ENCODE measurements at regions not wholly inside any gene's neighbourhood (a gene's known extent, or its start where the extent isn't known, plus 50 kb on each side); places are given as distances from the start of the nearest gene placed in this dataset.
"Not testable (repeated sequence)": the region's sequence is repeated elsewhere in the genome, so short reads cannot be mapped to it uniquely, and the experiment has no call there.

GRCh38 chr12:46554460-46554859, 181.9 kb upstream of the SLC38A2 start:
- no peak for FAIRE-seq

GRCh38 chr12:46553911-46554310, 181.3 kb upstream of the SLC38A2 start:
- FAIRE-seq, result no peak
- DNase-seq (ENCODE audit: low spot score in 2 of 2), result no peak

More at GRCh38 chr12:46554460-46554859, 181.9 kb upstream of the SLC38A2 start:
- no peak for DNase-seq (ENCODE audit: low spot score in 2 of 2)

- no peak for FAIRE-seq
Observed at GRCh38 chr12:46553266-46553665, 180.7 kb upstream of the SLC38A2 start.

GRCh38 chr12:46550266-46550879, 177.8 kb upstream of the SLC38A2 start:
- FAIRE-seq (no peak), DNase-seq (ENCODE audit: low spot score in 2 of 2) (no peak)

More at GRCh38 chr12:46553266-46553665, 180.7 kb upstream of the SLC38A2 start:
- no peak for DNase-seq (ENCODE audit: low spot score in 2 of 2)

- FAIRE-seq (no peak), DNase-seq (ENCODE audit: low spot score in 2 of 2) (no peak)
Observed at GRCh38 chr12:46549527-46550265, 177.1 kb upstream of the SLC38A2 start.

GRCh38 chr12:46548605-46549071, 176.1 kb upstream of the SLC38A2 start:
- FAIRE-seq, result no peak
- no peak for DNase-seq (ENCODE audit: low spot score in 2 of 2)

GRCh38 chr12:46547421-46548354, 175.1 kb upstream of the SLC38A2 start:
- no peak for DNase-seq (ENCODE audit: low spot score in 2 of 2)
- no peak for FAIRE-seq

GRCh38 chr12:46546634-46547273, 174.2 kb upstream of the SLC38A2 start:
- DNase-seq (ENCODE audit: low spot score in 2 of 2) (no peak), FAIRE-seq (no peak)

GRCh38 chr12:46543378-46543795, 170.8 kb upstream of the SLC38A2 start:
- not testable (repeated sequence) for FAIRE-seq; DNase-seq (ENCODE audit: low spot score in 2 of 2)

GRCh38 chr12:46538976-46539375, 166.4 kb upstream of the SLC38A2 start:
- no peak for DNase-seq (ENCODE audit: low spot score in 2 of 2)

GRCh38 chr12:46537387-46537955, 164.9 kb upstream of the SLC38A2 start:
- FAIRE-seq (no peak), DNase-seq (ENCODE audit: low spot score in 2 of 2) (no peak)

More at GRCh38 chr12:46538976-46539375, 166.4 kb upstream of the SLC38A2 start:
- FAIRE-seq, result no peak

GRCh38 chr12:46536316-46536715, 163.7 kb upstream of the SLC38A2 start:
- DNase-seq (ENCODE audit: low spot score in 2 of 2); FAIRE-seq: not testable (repeated sequence)

GRCh38 chr12:46535907-46536306, 163.3 kb upstream of the SLC38A2 start:
- FAIRE-seq (no peak), DNase-seq (ENCODE audit: low spot score in 2 of 2) (no peak)

- FAIRE-seq (no peak), DNase-seq (ENCODE audit: low spot score in 2 of 2) (no peak)
Observed at GRCh38 chr12:46535376-46535775, 162.8 kb upstream of the SLC38A2 start.

GRCh38 chr12:46534327-46534840, 161.8 kb upstream of the SLC38A2 start:
- DNase-seq (ENCODE audit: low spot score in 2 of 2) (no peak), FAIRE-seq (no peak)

- no peak for FAIRE-seq
Observed at GRCh38 chr12:46533723-46534122, 161.2 kb upstream of the SLC38A2 start.

GRCh38 chr12:46531804-46532203, 159.2 kb upstream of the SLC38A2 start:
- no peak for FAIRE-seq

More at GRCh38 chr12:46533723-46534122, 161.2 kb upstream of the SLC38A2 start:
- DNase-seq (ENCODE audit: low spot score in 2 of 2), result no peak

GRCh38 chr12:46531059-46531785, 158.6 kb upstream of the SLC38A2 start:
- DNase-seq (ENCODE audit: low spot score in 2 of 2) (no peak), FAIRE-seq (no peak)

More at GRCh38 chr12:46531804-46532203, 159.2 kb upstream of the SLC38A2 start:
- no peak for DNase-seq (ENCODE audit: low spot score in 2 of 2)
